ENCODE measurements at regions not wholly inside any gene's neighbourhood (a gene's known extent, or its start where the extent isn't known, plus 50 kb on each side); places are given as distances from the start of the nearest gene placed in this dataset.
A peak's percentile ranks its signal among the peaks of the same experiment; 100 is the strongest.
"Not testable (repeated sequence)": the region's sequence is repeated elsewhere in the genome, so short reads cannot be mapped to it uniquely, and the experiment has no call there.

DNA sequence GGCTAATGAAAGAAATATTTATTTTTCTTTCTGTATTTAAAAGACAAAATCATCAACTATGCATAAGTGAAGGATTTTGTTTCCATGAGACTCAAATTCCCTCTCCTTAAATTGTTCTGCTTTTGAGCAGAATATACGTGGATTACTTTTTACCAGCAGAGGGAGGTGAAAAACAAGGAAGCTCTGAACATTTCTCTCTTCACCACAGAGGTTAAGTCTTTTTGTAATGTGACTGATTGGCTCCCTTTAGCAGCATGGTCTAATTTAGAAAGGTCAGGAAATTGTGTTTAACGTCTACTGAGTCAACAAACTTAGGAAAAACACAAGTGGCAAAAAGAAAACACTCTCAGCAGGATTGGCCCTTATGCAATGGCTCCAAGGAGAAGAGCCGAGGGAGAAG, 55.1 kb upstream of the F9 start:
- no peak for DNase-seq (ENCODE audit: low read depth, low spot score)
- H3K4me3 ChIP-seq (ENCODE audit: low read length) = no peak overlapping the region

- DNase-seq (ENCODE audit: low read depth, low spot score) = not testable (repeated sequence)
These were observed 68.6 kb upstream of the F9 start for GRCh38 chrX:139461945-139462344.

DNA sequence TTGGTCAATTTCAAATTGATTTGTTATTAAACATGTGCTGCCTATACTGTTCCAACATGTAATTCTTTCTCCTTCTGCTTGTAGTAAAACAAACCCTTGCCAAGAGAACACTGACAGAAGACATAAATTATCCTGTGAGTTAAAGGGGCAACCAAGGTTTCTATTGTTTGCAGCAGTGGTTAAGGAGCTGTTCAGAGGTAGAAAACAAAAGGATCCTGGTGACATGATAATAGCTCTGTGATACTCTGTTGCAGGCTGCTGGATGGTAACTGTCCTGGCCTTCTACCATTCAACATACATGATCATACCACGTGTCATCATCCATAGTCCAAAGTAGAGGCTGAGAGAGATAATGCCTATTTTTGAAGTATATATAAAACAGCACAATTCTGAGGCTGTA, 75.8 kb upstream of the F9 start:
- no peak for DNase-seq (ENCODE audit: low read depth, low spot score)
- H3K4me3 ChIP-seq (ENCODE audit: low read length) = no peak overlapping the region

More at GRCh38 chrX:139461945-139462344, 68.6 kb upstream of the F9 start:
- H3K4me3 ChIP-seq (ENCODE audit: low read length) = not testable (repeated sequence)

- H3K4me3 ChIP-seq (ENCODE audit: low read length) = no peak overlapping the region
- DNase-seq (ENCODE audit: low read depth, low spot score) = no peak
These were observed 81.5 kb upstream of the F9 start for GRCh38 chrX:139448996-139449395.

DNA sequence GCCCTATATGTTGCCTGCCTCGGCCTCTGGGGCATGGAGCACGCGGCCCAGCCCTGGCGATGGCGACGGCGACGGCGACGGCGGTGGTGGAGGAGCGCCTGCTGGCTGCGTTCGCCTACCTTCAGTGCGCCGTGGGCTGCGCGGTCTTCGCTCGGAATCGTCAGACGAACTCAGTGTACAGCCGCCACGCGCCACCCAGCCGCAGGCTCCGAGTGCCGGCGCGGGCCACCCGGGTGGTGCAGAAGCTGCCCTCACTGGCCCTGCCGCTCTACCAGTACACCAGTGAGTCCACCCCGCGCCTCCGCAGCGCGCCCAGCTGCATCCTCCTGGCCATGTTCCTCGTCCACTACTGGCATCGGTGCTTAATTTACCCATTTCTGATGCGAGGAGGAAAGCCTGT, 83.7 kb upstream of the F9 start:
- DNase-seq (ENCODE audit: low read depth, low spot score) = no peak
- H3K4me3 ChIP-seq (ENCODE audit: low read length) = no peak overlapping the region

DNA sequence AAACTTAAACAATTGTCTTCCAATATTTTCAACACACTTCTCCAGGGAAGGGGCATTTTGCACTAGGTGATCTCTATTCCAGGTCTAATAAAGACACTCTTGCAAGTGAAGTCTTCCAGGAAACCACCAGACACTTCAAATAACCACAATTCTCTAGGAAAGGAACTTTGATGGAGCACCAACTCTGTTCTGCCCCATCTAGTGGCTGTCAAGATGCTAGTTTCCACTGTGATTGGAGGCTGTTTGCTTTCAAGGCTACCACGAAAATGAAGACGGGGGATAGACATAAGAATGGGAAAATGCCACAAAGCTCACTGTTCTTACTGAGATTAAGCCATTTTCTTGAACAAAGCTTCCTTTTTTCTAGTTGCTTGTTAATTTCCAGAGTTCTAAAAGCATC, 100.6 kb upstream of the F9 start:
- DNase-seq (ENCODE audit: low read depth, low spot score) = no peak
- H3K4me3 ChIP-seq (ENCODE audit: low read length) = no peak overlapping the region

- H3K4me3 ChIP-seq (ENCODE audit: low read length) = no peak overlapping the region
- DNase-seq (ENCODE audit: low read depth, low spot score) = no peak
These were observed 107.4 kb upstream of the F9 start for GRCh38 chrX:139423186-139423585.

GRCh38 chrX:139398258-139398657, 132.3 kb upstream of the F9 start:
- not testable (repeated sequence) for DNase-seq (ENCODE audit: low read depth, low spot score)

GRCh38 chrX:139388254-139388653, 142.3 kb upstream of the F9 start:
- no peak for DNase-seq (ENCODE audit: low read depth, low spot score)
- no peak overlapping the region for H3K4me3 ChIP-seq (ENCODE audit: low read length)

More at GRCh38 chrX:139398258-139398657, 132.3 kb upstream of the F9 start:
- not testable (repeated sequence) for H3K4me3 ChIP-seq (ENCODE audit: low read length)

DNA sequence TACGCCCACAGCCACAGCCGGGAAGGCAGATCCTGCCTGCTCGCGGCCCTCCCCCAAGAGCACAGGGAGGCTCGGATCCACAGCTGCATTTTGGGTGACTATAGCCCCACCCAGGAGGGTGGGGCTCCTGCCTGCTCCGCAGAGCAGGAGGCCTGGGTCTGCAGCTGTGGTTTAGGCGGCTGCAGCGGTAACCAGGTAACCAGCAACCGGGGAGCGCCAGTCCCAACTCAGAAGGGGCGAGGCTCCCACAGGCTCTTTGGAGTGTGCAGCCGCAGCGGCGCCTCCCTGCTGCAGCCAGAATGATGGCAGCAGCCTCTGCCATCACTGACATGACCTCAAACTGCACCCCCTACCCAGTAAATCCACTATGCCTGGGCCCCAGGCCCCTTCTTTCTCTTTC, 148.0 kb upstream of the F9 start:
- peak; percentile 36 for DNase-seq (ENCODE audit: low read depth, low spot score)
- no peak overlapping the region for H3K4me3 ChIP-seq (ENCODE audit: low read length)

- not testable (repeated sequence) for DNase-seq (ENCODE audit: low read depth, low spot score); H3K4me3 ChIP-seq (ENCODE audit: low read length)
These were observed 154.0 kb upstream of the F9 start for GRCh38 chrX:139376547-139376946.

DNA sequence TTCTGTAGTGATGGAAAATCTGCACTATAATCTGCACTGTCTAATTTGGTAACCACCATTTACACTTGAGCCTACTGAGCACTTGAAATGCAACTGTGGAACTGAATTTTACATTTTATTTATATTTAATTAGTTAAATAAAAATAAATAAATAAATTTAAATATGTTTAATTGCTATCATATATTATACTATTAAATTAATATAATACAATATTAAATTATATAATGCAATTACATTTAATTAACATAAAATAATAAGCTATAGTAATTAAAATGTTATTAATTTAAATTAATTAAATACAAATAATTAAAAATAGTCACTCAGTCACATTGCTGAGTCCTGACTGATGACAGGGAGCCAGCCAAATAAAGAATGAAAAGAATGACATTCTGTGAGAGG, 170.2 kb upstream of the F9 start:
- DNase-seq (ENCODE audit: low read depth, low spot score) = no peak
- no peak overlapping the region for H3K4me3 ChIP-seq (ENCODE audit: low read length)

DNA sequence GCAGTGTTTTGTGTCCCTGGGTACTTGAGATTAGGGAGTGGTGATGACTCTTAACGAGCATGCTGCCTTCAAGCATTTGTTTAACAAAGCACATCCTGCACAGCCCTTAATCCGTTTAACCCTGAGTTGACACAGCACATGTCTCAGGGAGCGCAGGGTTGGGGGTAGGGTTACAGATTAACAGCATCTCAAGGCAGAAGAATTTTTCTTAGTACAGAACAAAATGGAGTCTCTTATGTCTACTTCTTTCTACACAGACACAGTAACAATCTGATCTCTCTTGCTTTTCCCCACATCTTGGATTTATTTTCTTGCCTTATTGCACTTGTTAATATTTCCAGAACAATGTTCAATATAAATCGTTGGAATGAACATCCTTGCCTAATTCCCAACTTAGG, 187.9 kb upstream of the F9 start:
- not testable (repeated sequence) for DNase-seq (ENCODE audit: low read depth, low spot score); H3K4me3 ChIP-seq (ENCODE audit: low read length)

- DNase-seq (ENCODE audit: low read depth, low spot score) = not testable (repeated sequence)
These were observed 188.5 kb upstream of the F9 start for GRCh38 chrX:139341855-139342593.

GRCh38 chrX:139332441-139332840, 198.1 kb upstream of the F9 start:
- DNase-seq (ENCODE audit: low read depth, low spot score) = no peak
- no peak overlapping the region for H3K4me3 ChIP-seq (ENCODE audit: low read length)

More at GRCh38 chrX:139341855-139342593, 188.5 kb upstream of the F9 start:
- not testable (repeated sequence) for H3K4me3 ChIP-seq (ENCODE audit: low read length)

- H3K4me3 ChIP-seq (ENCODE audit: low read length) = no peak overlapping the region
- DNase-seq (ENCODE audit: low read depth, low spot score) = no peak
These were observed 203.2 kb upstream of the F9 start for GRCh38 chrX:139327355-139327754.

- DNase-seq (ENCODE audit: low read depth, low spot score) = no peak
- H3K4me3 ChIP-seq (ENCODE audit: low read length) = no peak overlapping the region
These were observed 205.8 kb upstream of the F9 start for GRCh38 chrX:139324756-139325155.

DNA sequence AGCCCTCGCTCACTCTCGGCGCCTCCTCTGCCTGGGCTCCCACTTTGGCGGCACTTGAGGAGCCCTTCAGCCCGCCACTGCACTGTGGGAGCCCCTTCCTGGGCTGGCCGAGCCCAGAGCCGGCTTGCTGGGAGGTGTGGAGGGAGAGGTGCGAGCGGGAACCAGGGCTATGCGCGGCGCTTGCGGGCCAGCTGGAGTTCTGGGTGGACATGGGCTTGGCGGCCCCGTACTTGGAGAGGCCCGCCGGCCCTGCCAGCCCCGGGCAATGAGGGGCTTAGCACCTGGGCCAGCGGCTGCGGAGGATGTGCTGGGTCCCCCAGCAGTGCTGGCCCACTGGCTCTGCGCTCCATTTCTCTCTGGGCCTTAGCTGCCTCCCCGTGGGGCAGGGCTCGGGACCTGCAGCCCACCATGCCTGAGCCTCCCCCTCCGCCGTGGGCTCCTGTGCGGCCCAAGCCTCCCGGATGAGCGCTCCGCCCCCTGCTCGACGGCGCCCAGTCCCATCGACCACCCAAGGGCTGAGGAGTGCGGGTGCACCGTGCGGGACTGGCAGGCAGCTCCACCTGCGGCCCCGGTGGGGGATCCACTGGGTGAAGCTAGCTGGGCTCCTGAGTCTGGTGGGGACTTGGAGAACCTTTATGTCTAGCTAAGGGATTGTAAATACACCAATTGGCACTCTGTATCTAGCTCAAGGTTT, 209.7 kb upstream of the F9 start:
- DNase-seq (ENCODE audit: low read depth, low spot score); H3K4me3 ChIP-seq (ENCODE audit: low read length): not testable (repeated sequence)

GRCh38 chrX:139306675-139307074, 223.9 kb upstream of the F9 start:
- not testable (repeated sequence) for DNase-seq (ENCODE audit: low read depth, low spot score); H3K4me3 ChIP-seq (ENCODE audit: low read length)

DNA sequence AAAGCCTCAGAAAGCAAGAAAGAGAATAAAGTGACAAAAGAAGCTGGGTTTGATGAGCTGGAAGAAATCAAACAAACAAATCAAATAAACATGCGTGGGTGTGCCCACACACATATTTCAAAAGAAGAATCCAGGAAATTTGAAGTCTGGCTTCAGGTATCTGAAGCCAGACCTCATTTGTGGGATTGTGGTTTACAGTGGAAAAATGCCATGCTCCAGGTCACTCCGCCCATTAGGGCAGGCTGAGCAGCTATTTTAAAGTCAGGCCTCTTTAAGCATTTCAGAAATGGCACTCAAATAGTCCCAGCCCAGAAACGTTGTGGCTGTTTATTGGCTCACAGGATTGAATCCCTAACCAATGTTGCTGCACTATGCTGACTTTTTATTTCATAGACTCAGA, 226.1 kb upstream of the F9 start:
- DNase-seq (ENCODE audit: low read depth, low spot score) = no peak
- H3K4me3 ChIP-seq (ENCODE audit: low read length) = no peak overlapping the region

GRCh38 chrX:139299309-139299708, 231.2 kb upstream of the F9 start:
- no peak for DNase-seq (ENCODE audit: low read depth, low spot score)
- H3K4me3 ChIP-seq (ENCODE audit: low read length) = no peak overlapping the region
